ENCODE measurements at regions not wholly inside any gene's neighbourhood (a gene's known extent, or its start where the extent isn't known, plus 50 kb on each side); places are given as distances from the start of the nearest gene placed in this dataset.
"Not testable (repeated sequence)": the region's sequence is repeated elsewhere in the genome, so short reads cannot be mapped to it uniquely, and the experiment has no call there.

- not testable (repeated sequence) for DNase-seq (ENCODE audit: low read depth)
These were observed 64.9 kb upstream of the CTSV start for GRCh38 chr9:97103613-97104383.

DNA sequence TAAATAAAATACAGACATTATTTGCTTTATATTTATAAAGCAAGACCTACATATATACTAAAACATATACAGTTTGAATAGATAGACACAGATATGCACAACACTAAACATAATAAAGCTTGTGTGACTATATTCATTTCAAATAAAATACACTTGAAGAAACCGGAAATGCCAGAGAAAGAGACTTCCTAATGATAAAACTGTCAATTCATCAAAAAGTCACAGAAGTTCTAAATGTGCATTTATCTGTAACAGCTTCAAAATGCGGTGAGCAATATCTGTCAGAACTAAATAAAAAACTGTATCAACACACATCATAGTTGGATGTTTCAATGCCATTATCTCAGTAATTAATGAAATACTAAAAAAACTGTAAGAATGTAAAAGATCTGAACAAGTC lies 60.6 kb upstream of the CTSV start:
- DNase-seq (ENCODE audit: low read depth) = not testable (repeated sequence)

GRCh38 chr9:97096793-97097192 lies 57.9 kb upstream of the CTSV start:
- DNase-seq (ENCODE audit: low read depth) = no peak

- DNase-seq (ENCODE audit: low read depth) = not testable (repeated sequence)
These were observed 50.4 kb upstream of the CTSV start for GRCh38 chr9:97089361-97089760.

Measured in CMK (cell line).